A549 (cell line): ENCODE measurements at regions not wholly inside any gene's neighbourhood (a gene's known extent, or its start where the extent isn't known, plus 50 kb on each side); places are given as distances from the start of the nearest gene placed in this dataset.

ENCODE experiments used
- ATAC-seq, 2 experiments: fragments of 200-7000 bp in 1 of 2; fragments of >200 bp in 1 of 2; cut with Nextera tagmentation in 1 of 2; cut with Tn5 transposase in 1 of 2; 3 replicates each; pipeline versions ENCODE4 v1.8.0 to v1.9.1; 2018 to 2020; ENCODE audit warnings: mild to moderate bottlenecking in 1 of 2, moderate library complexity in 1 of 2
- CTCF ChIA-PET: fragments of 300-600 bp; sonication (Branson Sonifier 250); formaldehyde crosslinking; extraction: SDS; loops from one replicate; lab custom pipeline; 2021; ENCODE audit warnings: antibody characterized with exemption, inconsistent platforms; lab: Yijun Ruan, JAX
- POLR2A ChIA-PET: fragments of 350-600 bp; formaldehyde crosslinking; extraction: SDS; loops from one replicate; lab custom pipeline; 2021; ENCODE audit warnings: antibody characterized with exemption, inconsistent platforms; lab: Yijun Ruan, JAX
- DNase-seq, 2 experiments: peaks; one replicate each; pipeline versions ENCODE4 v3.0.0 to v3.0.0-alpha.2; 2011 to 2016; ENCODE audit warnings: low read depth in 1 of 2, low spot score in 1 of 2
- FAIRE-seq: peaks from 2 replicates; lab custom pipeline; 2011; peaks lifted over from hg19 to GRCh38; lab: Jason Lieb, UNC
- H3K27ac ChIP-seq, 2 experiments: fragments of >200 bp; sonication (Bioruptor Twin); formaldehyde crosslinking; 3 replicates each; pipeline ENCODE4 v1.5.1; 2016 to 2017
- H3K4me1 ChIP-seq: fragments of >200 bp; sonication (Bioruptor Twin); formaldehyde crosslinking; 3 replicates; pipeline ENCODE4 v1.6.1; 2016
- H3K4me2 ChIP-seq: fragments of >200 bp; sonication (Bioruptor Twin); formaldehyde crosslinking; 3 replicates; pipeline ENCODE4 v1.6.1; 2016
- H3K4me3 ChIP-seq: fragments of >200 bp; sonication (Bioruptor Twin); formaldehyde crosslinking; 3 replicates; pipeline ENCODE4 v1.5.1; 2016
- H3K9me3 ChIP-seq: fragments of >200 bp; sonication (Bioruptor Twin); formaldehyde crosslinking; 3 replicates; pipeline ENCODE4 v1.6.1; 2016
- ATOH8 ChIP-seq: fragments of 250-450 bp; sonication (Bioruptor Pico); IDR thresholded peaks from 2 replicates; pipeline ENCODE4 v1.5.0; 2020; ENCODE audit warnings: low read depth, mild to moderate bottlenecking, moderate library complexity
- BHLHE40 ChIP-seq: IDR thresholded peaks from 2 replicates; pipeline ENCODE4 v1.6.1; 2012; ENCODE audit warnings: low read depth, low read length, inconsistent platforms
- CBX8 ChIP-seq: fragments of 200-600 bp; sonication (generic); IDR thresholded peaks from 2 replicates; pipeline ENCODE4 v1.6.1; 2016
- CEBPB ChIP-seq, 2 experiments: fragments of >200 bp in 1 of 2; sonication (Bioruptor Twin) in 1 of 2; formaldehyde crosslinking in 1 of 2; IDR thresholded peaks; 2 replicates each; pipeline ENCODE4 v1.6.1; 2012 to 2016
- CHD2 ChIP-seq: fragments of 150-350 bp; IDR thresholded peaks from 2 replicates; pipeline ENCODE4 v1.6.1; 2014; ENCODE audit warnings: low read length; ENCODE audit not compliant: partially characterized antibody
- E2F6 ChIP-seq: IDR thresholded peaks from 2 replicates; pipeline ENCODE4 v1.6.1; 2012; ENCODE audit warnings: low read depth, borderline replicate concordance
- EHF ChIP-seq: fragments of 250-450 bp; sonication (Bioruptor Pico); IDR thresholded peaks from 2 replicates; pipeline ENCODE4 v1.5.0; 2020; ENCODE audit warnings: mild to moderate bottlenecking
- ELK1 ChIP-seq: fragments of 150-350 bp; IDR thresholded peaks from 2 replicates; pipeline ENCODE4 v1.6.1; 2014; ENCODE audit warnings: low read depth, mild to moderate bottlenecking, low read length
- FOSL2 ChIP-seq, 2 experiments: fragments of 450-650 bp in 1 of 2; fragments of >200 bp in 1 of 2; sonication (Bioruptor Twin) in 1 of 2; formaldehyde crosslinking; IDR thresholded peaks; 2 replicates each; pipeline versions ENCODE4 v1.5.0 to v1.6.1; 2016 to 2020; ENCODE audit warnings: mild to moderate bottlenecking in 1 of 2, moderate library complexity in 1 of 2
- FOXS1 ChIP-seq: fragments of 250-450 bp; sonication (Bioruptor Pico); IDR thresholded peaks from 2 replicates; pipeline ENCODE4 v1.5.0; 2020; ENCODE audit warnings: mild to moderate bottlenecking, moderate library complexity
- HOXB13 ChIP-seq: fragments of 250-450 bp; sonication (Bioruptor Pico); IDR thresholded peaks from 2 replicates; pipeline ENCODE4 v1.5.0; 2020; ENCODE audit warnings: low read depth, mild to moderate bottlenecking, moderate library complexity
- JUN ChIP-seq, 2 experiments: fragments of >200 bp; sonication (Bioruptor Twin); formaldehyde crosslinking; IDR thresholded peaks; 2 replicates in 1 of 2; 3 replicates in 1 of 2; pipeline ENCODE4 v1.6.1; 2016 to 2017
- KDM5A ChIP-seq: fragments of 200-600 bp; sonication (generic); IDR thresholded peaks from 2 replicates; pipeline ENCODE4 v1.6.1; 2016; ENCODE audit warnings: antibody characterized with exemption, mild to moderate bottlenecking
- MAZ ChIP-seq: fragments of 150-350 bp; IDR thresholded peaks from 2 replicates; pipeline ENCODE4 v1.6.1; 2014; ENCODE audit warnings: antibody characterized with exemption, low read depth, low read length, borderline replicate concordance
- MYC ChIP-seq: IDR thresholded peaks from 2 replicates; pipeline ENCODE4 v1.6.1; 2012; ENCODE audit warnings: mild to moderate bottlenecking, inconsistent platforms, low read length, improper control_type of control experiment, borderline replicate concordance
- NFE2L2 ChIP-seq: fragments of 150-350 bp; conservative IDR thresholded peaks from 2 replicates; pipeline ENCODE4 v1.6.1; 2014; ENCODE audit warnings: low read length
- NPAS2 ChIP-seq: fragments of 250-450 bp; sonication (Bioruptor Pico); IDR thresholded peaks from 2 replicates; pipeline ENCODE4 v1.8.0; 2022; ENCODE audit warnings: mild to moderate bottlenecking, moderate library complexity, borderline replicate concordance
- RARB ChIP-seq: fragments of 250-450 bp; sonication (Bioruptor Pico); IDR thresholded peaks from 2 replicates; pipeline ENCODE4 v1.8.0; 2021; ENCODE audit warnings: mild to moderate bottlenecking, moderate library complexity
- RNF2 ChIP-seq: fragments of 200-600 bp; sonication (generic); IDR thresholded peaks from 2 replicates; pipeline ENCODE4 v1.6.1; 2016; ENCODE audit warnings: low read depth, mild to moderate bottlenecking, antibody characterized with exemption, moderate library complexity, borderline replicate concordance
- SMC3 ChIP-seq: fragments of >200 bp; sonication (Bioruptor Twin); formaldehyde crosslinking; IDR thresholded peaks from 3 replicates; pipeline ENCODE4 v1.6.1; 2018; ENCODE audit warnings: inconsistent platforms
- SREBF2 ChIP-seq: fragments of 450-650 bp; IDR thresholded peaks from 2 replicates; pipeline ENCODE4 v1.6.1; 2014; ENCODE audit warnings: mild to moderate bottlenecking, moderate library complexity
- ZFP36 ChIP-seq: fragments of 450-650 bp; IDR thresholded peaks from 2 replicates; pipeline ENCODE4 v1.6.1; 2014; ENCODE audit warnings: borderline replicate concordance; ENCODE audit not compliant: partially characterized antibody
- ZSCAN20 ChIP-seq: fragments of 250-450 bp; sonication (Bioruptor Pico); IDR thresholded peaks from 2 replicates; pipeline ENCODE4 v1.8.0; 2022; ENCODE audit warnings: mild to moderate bottlenecking, moderate library complexity
- WGBS: methylation state at CpG from one replicate; pipeline ENCODE4 v1.1.6; 2017; ENCODE audit errors: missing lambda C conversion rate; 5-methylcytosine and 5-hydroxymethylcytosine counted together
- TF ChIP-seq, protein P1 (sequence below): fragments of 450-650 bp; IDR thresholded peaks from 2 replicates; pipeline ENCODE4 v1.6.1; 2014; ENCODE audit warnings: antibody characterized with exemption
- TF ChIP-seq, protein P2 (sequence below): IDR thresholded peaks from 2 replicates; pipeline ENCODE4 v1.6.1; 2012
- TF ChIP-seq, protein P3 (sequence below): fragments of >200 bp; sonication (Bioruptor Twin); formaldehyde crosslinking; IDR thresholded peaks from 2 replicates; pipeline ENCODE4 v1.6.1; 2016

- TF ChIP-seq, protein P1, sequence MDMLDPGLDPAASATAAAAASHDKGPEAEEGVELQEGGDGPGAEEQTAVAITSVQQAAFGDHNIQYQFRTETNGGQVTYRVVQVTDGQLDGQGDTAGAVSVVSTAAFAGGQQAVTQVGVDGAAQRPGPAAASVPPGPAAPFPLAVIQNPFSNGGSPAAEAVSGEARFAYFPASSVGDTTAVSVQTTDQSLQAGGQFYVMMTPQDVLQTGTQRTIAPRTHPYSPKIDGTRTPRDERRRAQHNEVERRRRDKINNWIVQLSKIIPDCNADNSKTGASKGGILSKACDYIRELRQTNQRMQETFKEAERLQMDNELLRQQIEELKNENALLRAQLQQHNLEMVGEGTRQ, result no peak
- TF ChIP-seq HOXB13, result no peak
- no peak for TF ChIP-seq NFE2L2
- TF ChIP-seq NPAS2 (CRISPR knock-in tag), result no peak
- TF ChIP-seq ZSCAN20, result no peak
These were observed 274.9 kb upstream of the GALNT17 start (continued) for GRCh38 chr7:70856901-70857630.

- Histone ChIP-seq H3K4me1 (no peaks in the 10 kb centered on the region), H3K4me3 (no peak overlapping the region), H3K4me2 (no peak overlapping the region), H3K27ac (no peak overlapping the region), H3K9me3 (no peaks in the 10 kb centered on the region)
- CTCF ChIA-PET, result interaction anchor here (0.8 to 6.4 kb wide), 7 partner anchors 9 to 881 kb away, joined by 3 to 63 read pairs (median 5); no protein-coding TSS in a partner anchor
- DNase-seq (no peak), ATAC-seq (no peak), FAIRE-seq (no peak)
- 48% methylated on average over 2 of the region's 2 CpGs for WGBS
- TF ChIP-seq SREBF2, result no peak
- no peak for TF ChIP-seq HOXB13
- no peak for TF ChIP-seq ZFP36
- TF ChIP-seq ELK1, result no peak
- no peak for TF ChIP-seq ZSCAN20
- no peak for TF ChIP-seq EHF (CRISPR knock-in tag)
- TF ChIP-seq KDM5A, result no peak
- TF ChIP-seq FOXS1, result no peak
- TF ChIP-seq ATOH8 (CRISPR knock-in tag), result no peak
- TF ChIP-seq MYC, result no peak
- POLR2A ChIA-PET, result interaction anchor here (0.5 kb wide), 1 partner anchor 876 kb away, joined by 3 read pairs; no protein-coding TSS in a partner anchor
These were observed 274.0 kb upstream of the GALNT17 start for GRCh38 chr7:70857793-70858545.

- Histone ChIP-seq H3K4me3 (no peak overlapping the region), H3K4me1 (no peaks in the 10 kb centered on the region), H3K27ac (no peak overlapping the region), H3K9me3 (no peaks in the 10 kb centered on the region; the same call in 2 of the 3 replicates), H3K4me2 (no peak overlapping the region)
- no peak for ATAC-seq
- DNase-seq, result no peak
- 6% methylated on average over 5 of the region's 5 CpGs for WGBS
- no peak for FAIRE-seq
- TF ChIP-seq MYC (no peak), CEBPB (IDR thresholded peaks at IDR 0.05) (no peak), EHF (CRISPR knock-in tag) (no peak), BHLHE40 (no peak), RNF2 (no peak), SMC3 (no peak), E2F6 (no peak), ATOH8 (CRISPR knock-in tag) (no peak), CHD2 (no peak), CBX8 (no peak), FOSL2 (IDR thresholded peaks at IDR 0.05) (no peak), FOSL2 (CRISPR knock-in tag; IDR thresholded peaks at IDR 0.05) (no peak), MAZ (no peak), FOXS1 (no peak), JUN (IDR thresholded peaks at IDR 0.05) (no peak), RARB (CRISPR knock-in tag) (no peak)
- TF ChIP-seq, protein P2, sequence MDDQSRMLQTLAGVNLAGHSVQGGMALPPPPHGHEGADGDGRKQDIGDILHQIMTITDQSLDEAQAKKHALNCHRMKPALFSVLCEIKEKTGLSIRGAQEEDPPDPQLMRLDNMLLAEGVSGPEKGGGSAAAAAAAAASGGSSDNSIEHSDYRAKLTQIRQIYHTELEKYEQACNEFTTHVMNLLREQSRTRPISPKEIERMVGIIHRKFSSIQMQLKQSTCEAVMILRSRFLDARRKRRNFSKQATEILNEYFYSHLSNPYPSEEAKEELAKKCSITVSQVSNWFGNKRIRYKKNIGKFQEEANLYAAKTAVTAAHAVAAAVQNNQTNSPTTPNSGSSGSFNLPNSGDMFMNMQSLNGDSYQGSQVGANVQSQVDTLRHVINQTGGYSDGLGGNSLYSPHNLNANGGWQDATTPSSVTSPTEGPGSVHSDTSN, result no peak
- TF ChIP-seq, protein P3, sequence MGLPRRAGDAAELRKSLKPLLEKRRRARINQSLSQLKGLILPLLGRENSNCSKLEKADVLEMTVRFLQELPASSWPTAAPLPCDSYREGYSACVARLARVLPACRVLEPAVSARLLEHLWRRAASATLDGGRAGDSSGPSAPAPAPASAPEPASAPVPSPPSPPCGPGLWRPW, result no peak
- CTCF ChIA-PET, result no interaction called here
- POLR2A ChIA-PET, result no interaction called here
These were observed 264.4 kb upstream of the GALNT17 start for GRCh38 chr7:70867513-70867912.
